HG02852 (cell line): ENCODE measurements at regions not wholly inside any gene's neighbourhood (a gene's known extent, or its start where the extent isn't known, plus 50 kb on each side); places are given as distances from the start of the nearest gene placed in this dataset.
"Not testable (repeated sequence)": the region's sequence is repeated elsewhere in the genome, so short reads cannot be mapped to it uniquely, and the experiment has no call there.

ENCODE experiments used
- ATAC-seq: cut with Tn5 transposase; IDR thresholded peaks from one replicate; pipeline ENCODE4 v1.9.1; 2021; ENCODE audit warnings: mild to moderate bottlenecking, moderate library complexity; ENCODE audit not compliant: unreplicated experiment

DNA sequence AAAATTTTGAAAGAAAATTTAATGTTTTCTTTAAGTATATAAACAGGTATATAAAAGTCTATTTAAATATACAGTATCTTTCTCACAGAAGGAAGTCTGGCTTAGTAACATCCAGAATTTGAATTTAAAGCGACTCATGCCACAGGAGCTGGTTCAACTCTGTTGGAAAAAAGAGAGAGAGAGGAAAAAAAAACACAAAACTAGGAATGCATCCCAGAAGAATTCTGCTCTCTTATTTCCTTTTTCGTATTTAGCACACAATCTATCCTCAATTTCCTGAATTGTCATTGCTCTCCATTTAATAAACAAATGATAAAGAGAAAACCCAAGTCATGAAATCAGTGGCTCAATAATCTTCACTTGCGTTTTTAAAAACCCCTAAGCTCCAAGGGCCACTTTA lies 107.5 kb upstream of the SCAF8 start:
- no peak for ATAC-seq

DNA sequence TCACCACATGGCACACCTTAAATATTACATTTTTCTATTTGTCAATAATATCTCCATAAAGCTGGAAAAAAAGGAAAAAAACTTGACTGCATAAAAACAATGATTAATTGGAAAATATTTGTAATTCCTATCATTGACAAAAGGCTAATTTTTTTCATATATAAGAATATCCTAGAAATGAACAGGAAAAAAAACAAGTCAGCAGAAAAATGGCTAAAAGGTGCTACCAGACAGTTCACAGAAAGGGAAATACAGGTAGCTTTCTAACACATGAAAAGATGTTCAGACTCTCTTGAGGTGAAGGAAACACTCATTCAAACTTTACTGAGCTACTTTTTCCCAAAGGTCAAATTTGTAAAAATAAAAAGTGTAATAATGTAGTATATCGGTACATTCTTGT lies 104.1 kb upstream of the SCAF8 start:
- no peak for ATAC-seq

DNA sequence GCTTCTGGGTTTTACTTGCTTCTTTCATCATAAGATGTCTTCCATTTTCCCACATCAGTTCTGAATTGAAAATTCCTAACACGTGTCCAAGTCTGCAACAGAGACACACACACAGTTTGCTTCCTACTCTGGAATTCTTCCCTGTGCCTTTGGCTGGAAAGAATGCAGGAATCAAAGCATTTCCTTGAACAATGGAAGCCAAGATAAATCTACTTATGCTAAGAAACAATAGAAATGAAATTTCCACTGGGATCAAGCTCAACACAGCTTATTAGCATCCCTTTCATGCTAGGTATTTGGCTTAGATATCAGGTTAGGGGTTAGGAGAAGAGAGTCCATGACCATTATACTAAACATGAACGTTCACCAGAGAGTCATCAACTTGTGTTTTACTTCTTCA lies 101.1 kb upstream of the SCAF8 start:
- ATAC-seq, result no peak

GRCh38 chr6:154637392-154637791 lies 95.8 kb upstream of the SCAF8 start:
- no peak for ATAC-seq

GRCh38 chr6:154638369-154638768 lies 94.8 kb upstream of the SCAF8 start:
- ATAC-seq, result no peak

DNA sequence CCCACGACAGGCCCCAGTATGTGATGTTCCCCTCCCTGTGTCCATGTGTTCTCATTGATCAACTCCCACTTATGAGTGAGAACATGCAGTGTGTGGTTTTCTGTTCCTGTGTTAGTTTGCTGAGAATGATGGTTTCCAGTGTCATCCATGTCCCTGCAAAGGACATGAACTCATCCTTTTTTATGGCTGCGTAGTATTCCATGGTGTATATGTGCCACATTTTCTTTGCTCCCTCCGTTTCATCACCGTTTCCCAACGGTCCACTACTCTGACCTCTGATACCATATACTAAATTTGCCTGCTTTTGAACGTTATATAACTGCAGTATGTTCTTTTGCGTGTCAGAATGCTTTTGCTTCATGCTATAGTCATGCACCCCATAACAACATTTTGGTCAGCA lies 94.0 kb upstream of the SCAF8 start:
- not testable (repeated sequence) for ATAC-seq

DNA sequence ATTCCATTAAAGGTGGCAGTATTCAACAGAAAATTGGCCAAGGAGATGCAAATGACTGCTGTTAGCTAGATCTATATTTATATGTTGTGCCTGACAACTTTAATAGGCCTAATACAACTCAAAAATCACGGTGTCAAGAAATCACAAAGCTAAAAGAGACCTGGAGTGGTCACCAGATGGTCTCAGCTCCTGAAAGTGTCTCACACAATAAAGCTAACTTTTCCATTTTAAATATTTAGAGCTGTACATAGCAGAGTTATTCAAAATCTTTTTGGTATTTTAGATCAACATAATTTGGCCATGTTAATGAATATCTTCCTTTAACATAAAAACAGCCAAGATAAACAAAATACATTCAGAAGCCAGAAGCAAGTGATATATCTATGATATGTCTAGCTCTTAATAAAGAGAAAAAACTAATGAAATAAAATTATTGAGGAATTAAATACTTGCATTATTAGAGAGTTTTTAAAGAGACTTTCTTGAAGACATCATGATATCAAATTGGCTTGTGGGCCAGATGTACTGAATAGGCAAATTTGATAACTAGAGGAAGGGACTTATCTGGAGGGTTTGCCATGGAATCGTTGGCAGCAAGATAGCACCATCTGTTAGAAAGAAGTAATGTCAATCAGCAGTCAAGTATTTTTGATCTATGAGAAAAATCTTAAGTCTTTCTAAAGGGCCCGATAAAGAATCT lies 84.9 kb upstream of the SCAF8 start:
- ATAC-seq, result no peak

- ATAC-seq, result no peak
Observed at GRCh38 chr6:154648888-154649205, 84.4 kb upstream of the SCAF8 start.

DNA sequence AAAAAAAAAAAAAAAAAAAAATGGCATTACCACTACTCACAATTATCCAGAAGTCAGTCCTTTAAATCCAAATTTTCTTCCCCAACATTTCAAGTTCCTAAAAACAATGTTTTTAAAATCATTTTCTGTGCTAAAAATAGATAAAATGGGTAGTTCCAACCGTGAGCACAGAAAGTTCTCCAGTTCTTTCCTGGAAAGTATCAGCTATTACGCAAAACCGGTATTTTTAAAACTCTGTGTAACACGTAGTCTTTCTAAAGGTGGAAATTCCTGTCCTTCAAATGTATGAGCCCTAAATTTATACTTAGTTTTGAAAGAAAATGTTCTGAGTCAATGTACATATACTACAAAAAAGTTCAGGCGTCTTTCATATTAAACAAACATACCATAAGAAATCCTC lies 83.5 kb upstream of the SCAF8 start:
- ATAC-seq, result no peak

DNA sequence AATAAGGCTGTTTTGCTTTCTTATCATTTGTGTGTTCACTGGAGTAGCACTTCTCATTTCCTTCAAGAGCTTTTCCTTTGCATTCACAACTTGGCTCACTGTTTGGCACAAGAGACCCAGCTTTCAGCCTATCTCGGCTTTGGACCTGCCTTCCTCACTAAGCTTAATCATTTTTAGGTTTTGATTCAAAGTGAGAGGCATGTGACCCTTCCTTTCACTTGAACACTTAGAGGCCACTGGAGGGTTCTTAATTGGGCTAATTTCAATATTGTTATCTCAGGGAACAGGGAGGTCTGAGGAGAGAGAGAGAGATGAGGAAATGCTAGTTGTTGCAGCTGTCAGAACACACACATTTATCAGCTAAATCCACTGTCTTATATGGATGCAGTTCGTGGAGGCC lies 82.9 kb upstream of the SCAF8 start:
- no peak for ATAC-seq

DNA sequence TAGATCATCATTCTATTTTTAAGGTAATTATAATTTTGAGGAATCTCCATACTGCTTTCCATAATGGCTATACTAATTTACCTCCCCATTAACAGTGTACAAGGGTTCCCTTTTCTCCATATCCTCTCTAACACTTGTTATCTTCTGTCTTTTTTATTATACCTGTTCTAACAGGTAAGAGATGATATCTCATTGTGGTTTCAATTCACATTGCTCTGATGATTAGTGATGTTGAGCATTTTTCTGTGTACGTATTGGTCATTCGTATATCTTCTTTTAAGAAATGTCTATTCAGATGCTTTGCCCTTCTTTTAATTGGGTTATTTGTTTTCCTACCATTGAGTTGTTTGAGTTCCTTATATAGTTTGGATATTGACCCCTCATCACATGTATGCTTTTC lies 81.6 kb upstream of the SCAF8 start:
- ATAC-seq, result no peak

DNA sequence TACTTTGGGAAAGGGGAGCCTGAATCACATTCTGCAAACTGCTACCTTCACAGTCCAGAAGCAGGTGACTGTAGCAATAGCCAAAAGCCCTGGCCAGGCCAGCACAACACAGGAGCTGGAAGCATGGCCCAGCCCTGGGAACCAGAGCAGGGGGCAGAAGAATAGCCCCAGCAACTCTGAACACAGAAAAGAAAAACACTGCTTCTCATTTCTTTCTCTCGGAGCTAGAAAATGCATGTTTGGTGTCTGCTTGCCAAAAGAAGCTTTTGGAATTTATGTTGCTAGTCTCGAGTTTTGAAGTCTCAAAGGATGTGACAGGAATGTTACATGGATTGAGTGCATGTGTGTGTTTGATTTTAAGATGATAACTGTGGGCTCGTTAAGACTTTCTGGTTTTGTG lies 79.8 kb upstream of the SCAF8 start:
- no peak for ATAC-seq

DNA sequence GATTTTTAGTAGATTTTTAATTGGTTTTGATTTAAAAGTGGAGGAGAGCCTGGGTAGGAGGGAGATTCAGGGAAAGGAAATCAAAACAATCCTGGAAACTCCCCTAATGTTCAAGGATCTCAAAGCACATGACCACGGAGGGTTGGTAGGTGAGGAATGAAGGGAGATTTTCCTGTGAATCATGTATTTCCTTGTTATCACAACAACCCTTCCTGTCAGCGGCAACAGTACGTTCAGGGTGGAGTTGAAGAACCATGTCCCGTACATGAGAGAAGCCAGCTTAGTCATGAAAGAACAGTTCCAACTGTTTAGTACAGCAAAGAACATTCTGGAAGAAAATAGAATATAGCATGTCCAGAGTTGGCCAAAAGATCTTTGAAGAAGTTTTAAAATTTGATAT lies 79.4 kb upstream of the SCAF8 start:
- no peak for ATAC-seq

GRCh38 chr6:154656660-154657059 lies 76.6 kb upstream of the SCAF8 start:
- ATAC-seq, result no peak

DNA sequence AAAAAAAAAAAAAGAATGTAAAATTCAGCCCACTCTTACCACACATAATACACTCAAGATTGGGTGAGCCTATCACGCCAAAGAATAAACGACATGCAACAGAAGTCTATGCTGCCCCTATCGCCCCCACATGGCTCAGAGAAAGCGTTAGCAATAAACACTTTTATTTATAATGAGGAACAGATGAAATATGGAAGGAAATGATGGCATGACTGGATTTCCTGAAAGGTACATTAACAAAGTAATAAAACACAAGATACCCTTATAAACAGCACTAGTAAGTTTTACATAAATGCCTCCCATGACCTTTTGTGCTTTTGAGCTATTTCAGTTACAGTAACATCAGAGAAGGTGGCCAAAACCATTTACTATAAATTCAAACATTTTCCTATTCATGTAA lies 71.4 kb upstream of the SCAF8 start:
- ATAC-seq, result no peak

DNA sequence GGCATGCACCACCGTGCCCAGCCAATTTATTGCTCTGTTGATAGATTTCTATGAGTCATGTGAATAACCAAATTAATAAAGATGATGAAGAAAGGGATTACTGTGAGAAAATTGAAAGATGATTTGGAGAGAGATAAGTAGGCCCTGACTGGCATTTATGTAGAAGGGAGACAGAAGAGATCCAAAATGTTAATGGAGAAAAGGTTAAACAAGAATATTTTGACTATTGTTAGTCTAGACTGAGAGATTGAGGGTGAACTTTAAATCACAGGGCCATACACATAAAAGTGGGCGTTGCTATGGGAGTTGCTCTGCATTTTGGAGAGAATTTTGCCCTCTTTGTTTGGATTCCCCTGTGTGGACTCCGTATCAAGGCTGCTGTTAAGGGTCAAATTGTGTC lies 68.9 kb upstream of the SCAF8 start:
- ATAC-seq, result no peak

DNA sequence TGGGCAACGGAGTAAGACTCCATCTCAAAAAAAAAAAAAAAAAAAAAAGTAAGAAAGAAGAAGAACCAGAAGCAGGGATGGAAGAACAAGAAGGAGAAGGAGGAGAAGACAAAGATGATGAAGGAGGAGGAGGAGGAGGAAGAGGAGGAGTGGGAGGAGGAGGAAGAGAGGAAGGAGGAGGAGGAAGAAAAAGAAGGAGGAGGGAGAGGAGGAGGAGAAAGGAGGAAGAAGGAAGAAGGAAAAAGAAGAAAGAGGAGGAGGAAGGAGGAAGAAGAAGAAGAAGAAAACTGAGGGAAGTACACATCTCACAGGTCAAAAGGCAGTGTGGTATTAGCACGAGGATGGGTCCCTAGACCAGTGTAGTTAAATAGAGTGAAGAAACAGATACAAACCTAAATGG lies 65.1 kb upstream of the SCAF8 start:
- ATAC-seq, result no peak

- ATAC-seq, result no peak
Observed at GRCh38 chr6:154672086-154672485, 61.1 kb upstream of the SCAF8 start.

DNA sequence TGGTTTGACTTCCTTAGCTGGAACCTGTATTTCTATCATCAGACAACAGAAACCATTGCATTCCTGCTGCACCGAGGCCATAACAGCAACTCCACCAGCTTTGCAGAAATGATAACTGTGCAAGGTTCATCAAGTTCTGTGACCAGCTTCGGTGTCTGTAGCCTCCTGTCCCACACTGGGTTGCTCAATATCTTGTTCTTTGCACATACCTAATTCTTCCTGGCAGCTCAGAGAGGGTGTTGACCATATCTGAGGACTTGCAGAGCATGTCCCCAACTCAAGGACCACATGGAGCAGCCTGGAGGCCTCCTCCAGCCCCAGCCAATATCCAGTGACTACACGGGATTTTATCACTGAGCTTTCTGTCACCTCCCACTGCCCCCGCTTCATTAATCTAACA lies 59.3 kb upstream of the SCAF8 start:
- ATAC-seq, result no peak

DNA sequence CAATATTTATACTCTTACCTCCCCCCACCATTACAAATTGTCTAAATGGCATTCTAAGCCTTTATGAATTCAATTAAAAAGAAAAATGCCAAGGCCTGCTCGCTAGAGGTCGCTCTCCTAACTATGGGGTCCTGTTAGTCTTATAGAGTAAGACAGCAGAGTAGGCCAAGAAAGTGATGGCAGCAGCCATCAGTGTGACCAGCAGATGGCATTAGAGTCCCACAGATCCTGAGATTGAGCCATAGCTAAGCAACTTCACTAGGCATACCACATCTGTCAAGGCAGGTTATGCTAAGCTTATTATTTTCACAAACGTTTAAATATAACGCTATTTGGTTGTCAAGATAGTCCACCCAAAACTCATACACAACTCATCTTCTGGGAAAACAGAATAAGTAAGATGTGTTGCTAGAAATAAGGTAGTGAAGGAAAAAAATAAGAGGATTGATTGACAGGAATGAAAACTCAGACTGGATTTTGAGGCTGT lies 57.6 kb upstream of the SCAF8 start:
- peak; percentile 100 for ATAC-seq

- no peak for ATAC-seq
Observed at GRCh38 chr6:154682633-154683125, 50.5 kb upstream of the SCAF8 start.
